CD4-positive, CD25-positive, alpha-beta regulatory T cell (primary cell): ENCODE measurements at regions not wholly inside any gene's neighbourhood (a gene's known extent, or its start where the extent isn't known, plus 50 kb on each side); places are given as distances from the start of the nearest gene placed in this dataset.

Experiments used
- ATAC-seq, 2 donors: fragments of 150-1000 bp; cut with Tn5 transposase; one replicate each; pipeline ENCODE4 v1.10.0; 2021; ENCODE audit warnings: low read depth in 2 of 2, moderate number of reproducible peaks in 2 of 2, moderate library complexity in 1 of 2
- DNase-seq, 3 donors: peaks; one replicate each; pipeline versions ENCODE4 v3.0.0 to v3.0.0-alpha.2; 2012 to 2022; ENCODE audit warnings: mixed read lengths in 1 of 3
- H3K27ac ChIP-seq: one replicate; pipeline ENCODE4 v1.7.0; 2013; ENCODE audit warnings: mild to moderate bottlenecking, low read length; ENCODE audit not compliant: insufficient read depth, poor library complexity, severe bottlenecking
- H3K27me3 ChIP-seq: one replicate; pipeline ENCODE4 v1.7.0; 2013; ENCODE audit warnings: low read length; ENCODE audit not compliant: control insufficient read depth, insufficient read depth
- H3K36me3 ChIP-seq: one replicate; pipeline ENCODE4 v1.7.0; 2013; ENCODE audit warnings: mild to moderate bottlenecking, low read length, moderate library complexity; ENCODE audit not compliant: control insufficient read depth, insufficient read depth
- H3K4me1 ChIP-seq: 2 replicates; pipeline ENCODE4 v1.7.0; 2013; ENCODE audit warnings: mild to moderate bottlenecking, low read length; ENCODE audit not compliant: insufficient read depth, control insufficient read depth, poor library complexity, severe bottlenecking
- H3K4me3 ChIP-seq: one replicate; pipeline ENCODE4 v1.7.0; 2013; ENCODE audit warnings: low read depth, mild to moderate bottlenecking, low read length, moderate library complexity
- H3K9me3 ChIP-seq, 2 experiments: 1 replicate in 1 of 2; 2 replicates in 1 of 2; pipeline ENCODE4 v1.7.0; 2013; ENCODE audit warnings: low read length in 2 of 2, mild to moderate bottlenecking in 1 of 2, moderate library complexity in 1 of 2; ENCODE audit not compliant: control insufficient read depth in 2 of 2
- H3K27ac Mint-ChIP-seq, 3 donors: one replicate each; pipeline ENCODE4 v1.8.0; 2020 to 2022; ENCODE audit warnings: mild to moderate bottlenecking in 3 of 3, mixed read lengths in 3 of 3, moderate library complexity in 2 of 3
- H3K27me3 Mint-ChIP-seq: one replicate; pipeline ENCODE4 v1.8.0; 2022; ENCODE audit warnings: mild to moderate bottlenecking, mixed read lengths
- H3K36me3 Mint-ChIP-seq: one replicate; pipeline ENCODE4 v1.8.0; 2020; ENCODE audit warnings: mixed read lengths
- H3K4me1 Mint-ChIP-seq, 4 donors: one replicate each; pipeline ENCODE4 v1.8.0; 2020 to 2022; ENCODE audit warnings: mixed read lengths in 4 of 4, mild to moderate bottlenecking in 1 of 4
- H3K4me3 Mint-ChIP-seq, 4 donors: one replicate each; pipeline ENCODE4 v1.8.0; 2020 to 2022; ENCODE audit warnings: mild to moderate bottlenecking in 4 of 4, mixed read lengths in 4 of 4, moderate library complexity in 3 of 4
- H3K9me3 Mint-ChIP-seq, 7 donors: one replicate each; pipeline ENCODE4 v1.8.0; 2020 to 2022; ENCODE audit warnings: mixed read lengths in 7 of 7, mild to moderate bottlenecking in 3 of 7, moderate library complexity in 2 of 7

- H3K27me3 ChIP-seq, result no peaks in the 10 kb centered on the region
- H3K27ac ChIP-seq, result no peak overlapping the region
- H3K4me3 ChIP-seq, result no peak overlapping the region
- H3K9me3 Mint-ChIP-seq, result peaks cover 0 to 9% (median 0%) of the 10 kb centered on the region in 7 donors
- H3K36me3 Mint-ChIP-seq, result no peaks in the 10 kb centered on the region
- ATAC-seq (no peak), DNase-seq (no peak)
- no peak overlapping the region for H3K27ac Mint-ChIP-seq
- H3K4me1 Mint-ChIP-seq, result no peaks in the 10 kb centered on the region
- no peak overlapping the region for H3K4me3 Mint-ChIP-seq
- no peaks in the 10 kb centered on the region for H3K36me3 ChIP-seq
- peaks cover 5% of the 10 kb centered on the region for H3K27me3 Mint-ChIP-seq
- no peaks in the 10 kb centered on the region for H3K4me1 ChIP-seq
- H3K9me3 ChIP-seq, result no peaks in the 10 kb centered on the region
Observed at GRCh38 chr17:33493566-33493965, 200.5 kb upstream of the ASIC2 start.

DNA sequence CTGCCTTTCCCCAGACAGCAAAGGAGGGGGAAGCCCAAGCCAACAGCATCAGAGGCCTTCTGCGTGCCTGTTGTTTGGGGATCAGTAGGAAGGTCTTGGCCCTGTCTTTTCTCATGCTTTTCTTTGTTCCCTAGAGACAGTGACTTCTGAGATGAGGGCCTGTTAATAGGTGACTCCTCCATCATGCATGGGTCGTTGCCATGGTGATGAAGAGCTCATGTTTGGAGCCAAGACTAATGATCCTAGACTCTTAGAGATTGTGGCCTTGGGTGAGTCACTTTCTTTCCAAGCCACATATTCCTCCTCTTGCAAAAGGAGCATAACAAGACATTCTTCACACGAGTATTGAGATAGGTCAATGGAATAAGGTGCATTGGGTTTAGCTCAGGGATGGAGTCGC, 201.1 kb upstream of the ASIC2 start:
- Histone ChIP-seq H3K27me3 (no peaks in the 10 kb centered on the region), H3K4me3 (no peak overlapping the region), H3K9me3 (no peaks in the 10 kb centered on the region), H3K36me3 (no peaks in the 10 kb centered on the region), H3K4me1 (no peaks in the 10 kb centered on the region), H3K27ac (no peak overlapping the region)
- Mint-ChIP-seq H3K27me3 (peaks cover 5% of the 10 kb centered on the region), H3K4me1 (no peaks in the 10 kb centered on the region), H3K9me3 (peaks cover 0 to 6% (median 0%) of the 10 kb centered on the region in 7 donors), H3K27ac (no peak overlapping the region), H3K36me3 (no peaks in the 10 kb centered on the region), H3K4me3 (no peak overlapping the region)
- ATAC-seq (no peak), DNase-seq (no peak)

- ATAC-seq, result no peak
- Mint-ChIP-seq H3K36me3 (no peaks in the 10 kb centered on the region), H3K4me3 (no peak overlapping the region), H3K9me3 (peaks cover 0 to 7% (median 0%) of the 10 kb centered on the region in 7 donors), H3K27ac (no peak overlapping the region), H3K4me1 (no peaks in the 10 kb centered on the region), H3K27me3 (no peaks in the 10 kb centered on the region)
- Histone ChIP-seq H3K36me3 (no peaks in the 10 kb centered on the region), H3K27ac (no peak overlapping the region), H3K9me3 (no peaks in the 10 kb centered on the region), H3K4me3 (no peak overlapping the region), H3K27me3 (no peaks in the 10 kb centered on the region), H3K4me1 (no peaks in the 10 kb centered on the region)
- DNase-seq, result no peak
Observed at GRCh38 chr17:33497623-33498022, 204.5 kb upstream of the ASIC2 start.

- H3K27me3 Mint-ChIP-seq, result peaks cover 4% of the 10 kb centered on the region
- Histone ChIP-seq H3K36me3 (no peaks in the 10 kb centered on the region), H3K27ac (no peak overlapping the region), H3K27me3 (no peaks in the 10 kb centered on the region), H3K4me3 (no peak overlapping the region), H3K9me3 (no peaks in the 10 kb centered on the region), H3K4me1 (no peaks in the 10 kb centered on the region)
- H3K4me1 Mint-ChIP-seq, result no peaks in the 10 kb centered on the region
- H3K4me3 Mint-ChIP-seq, result no peak overlapping the region
- ATAC-seq (no peak), DNase-seq (no peak)
- H3K27ac Mint-ChIP-seq, result no peak overlapping the region
- H3K36me3 Mint-ChIP-seq, result no peaks in the 10 kb centered on the region
- peaks cover 0 to 7% (median 0%) of the 10 kb centered on the region in 7 donors for H3K9me3 Mint-ChIP-seq
Observed at GRCh38 chr17:33498069-33498468, 205.0 kb upstream of the ASIC2 start.

DNA sequence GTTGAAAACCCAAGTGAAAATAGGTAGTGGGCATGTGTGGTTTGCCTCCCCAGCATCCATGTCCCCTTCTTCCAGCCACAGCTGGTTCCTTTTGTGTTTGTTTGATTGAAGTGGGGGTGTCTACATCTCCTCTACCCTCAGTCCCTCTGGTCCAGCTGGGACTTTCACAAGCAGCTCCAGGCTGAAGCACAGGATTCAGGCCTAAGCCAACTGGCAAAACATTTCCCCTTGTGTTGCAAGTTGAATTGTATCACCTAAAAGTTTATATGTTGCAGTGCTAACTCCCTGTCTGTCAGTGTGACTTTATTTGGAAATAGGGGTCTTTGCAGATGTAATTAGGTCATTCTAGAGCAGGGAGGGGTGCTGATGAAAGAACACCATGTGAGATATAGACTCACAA, 205.9 kb upstream of the ASIC2 start:
- Mint-ChIP-seq H3K27me3 (peaks cover 5% of the 10 kb centered on the region), H3K36me3 (no peaks in the 10 kb centered on the region), H3K4me3 (no peak overlapping the region), H3K4me1 (no peaks in the 10 kb centered on the region), H3K9me3 (peaks cover 0 to 7% (median 0%) of the 10 kb centered on the region in 7 donors), H3K27ac (no peak overlapping the region)
- no peaks in the 10 kb centered on the region for H3K9me3 ChIP-seq
- no peaks in the 10 kb centered on the region for H3K4me1 ChIP-seq
- H3K4me3 ChIP-seq, result no peak overlapping the region
- ATAC-seq (no peak), DNase-seq (no peak)
- H3K27me3 ChIP-seq, result no peaks in the 10 kb centered on the region
- H3K27ac ChIP-seq, result no peak overlapping the region
- H3K36me3 ChIP-seq, result no peaks in the 10 kb centered on the region

DNA sequence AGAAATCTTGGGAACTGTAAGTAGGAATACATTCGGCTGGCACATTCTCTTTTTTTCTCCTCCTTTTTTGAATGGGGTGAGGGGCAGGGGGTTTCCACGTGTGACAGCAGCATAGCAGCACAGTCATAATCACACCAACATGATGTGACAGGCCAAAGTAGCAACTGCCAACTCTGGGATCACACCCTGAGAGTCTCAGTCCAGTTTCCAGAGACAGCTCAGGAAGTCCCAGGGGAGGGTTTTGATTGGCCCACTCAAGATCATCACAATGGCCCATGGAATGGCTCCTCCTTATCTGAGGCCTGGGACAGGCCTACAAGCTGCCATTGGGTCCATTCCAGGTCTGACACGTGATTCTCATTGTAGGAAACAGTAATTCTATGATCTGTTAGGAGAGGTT, 207.1 kb upstream of the ASIC2 start:
- H3K9me3 Mint-ChIP-seq, result peaks cover 0 to 7% (median 0%) of the 10 kb centered on the region in 7 donors
- H3K4me1 ChIP-seq, result no peaks in the 10 kb centered on the region
- no peak overlapping the region for H3K27ac ChIP-seq
- no peaks in the 10 kb centered on the region for H3K36me3 Mint-ChIP-seq
- H3K4me3 Mint-ChIP-seq, result no peak overlapping the region
- no peak for ATAC-seq
- H3K9me3 ChIP-seq, result no peaks in the 10 kb centered on the region
- no peaks in the 10 kb centered on the region for H3K36me3 ChIP-seq
- no peak overlapping the region for H3K4me3 ChIP-seq
- peaks cover 5% of the 10 kb centered on the region for H3K27me3 Mint-ChIP-seq
- no peaks in the 10 kb centered on the region for H3K27me3 ChIP-seq
- no peak for DNase-seq
- H3K27ac Mint-ChIP-seq, result no peak overlapping the region
- H3K4me1 Mint-ChIP-seq, result no peaks in the 10 kb centered on the region

GRCh38 chr17:33501185-33501584, 208.1 kb upstream of the ASIC2 start:
- peaks cover 0 to 6% (median 0%) of the 10 kb centered on the region in 7 donors for H3K9me3 Mint-ChIP-seq
- H3K4me1 Mint-ChIP-seq, result no peaks in the 10 kb centered on the region
- no peaks in the 10 kb centered on the region for H3K36me3 Mint-ChIP-seq
- no peak overlapping the region for H3K4me3 Mint-ChIP-seq
- DNase-seq (no peak), ATAC-seq (no peak)
- H3K27me3 Mint-ChIP-seq, result peaks cover 5% of the 10 kb centered on the region
- H3K4me1 ChIP-seq, result no peaks in the 10 kb centered on the region
- no peak overlapping the region for H3K27ac Mint-ChIP-seq
- H3K27me3 ChIP-seq, result no peaks in the 10 kb centered on the region
- H3K27ac ChIP-seq, result no peak overlapping the region
- no peaks in the 10 kb centered on the region for H3K36me3 ChIP-seq
- no peaks in the 10 kb centered on the region for H3K9me3 ChIP-seq
- H3K4me3 ChIP-seq, result no peak overlapping the region

DNA sequence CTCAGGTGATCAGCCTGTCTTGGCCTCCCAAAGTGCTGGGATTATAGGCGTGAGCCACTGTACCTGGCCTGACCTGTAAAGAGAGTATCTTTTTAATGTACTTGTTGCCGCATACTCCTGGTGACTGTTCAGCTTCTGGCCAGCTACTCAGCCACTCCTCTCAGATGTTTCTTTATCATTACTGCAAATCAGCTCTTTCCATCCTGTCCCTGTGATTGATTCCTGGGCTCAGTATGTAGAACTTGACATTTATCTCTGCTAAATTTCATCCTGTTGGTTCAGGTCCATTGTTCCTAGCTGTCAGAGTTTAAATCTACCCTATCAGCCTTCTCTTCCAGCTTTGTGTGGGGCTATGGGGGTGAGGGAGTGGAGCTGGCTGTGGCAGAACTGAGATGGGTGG, 211.5 kb upstream of the ASIC2 start:
- DNase-seq (no peak), ATAC-seq (no peak)
- no peaks in the 10 kb centered on the region for H3K4me1 ChIP-seq
- no peak overlapping the region for H3K4me3 ChIP-seq
- no peak overlapping the region for H3K27ac ChIP-seq
- no peak overlapping the region for H3K4me3 Mint-ChIP-seq
- H3K27me3 ChIP-seq, result no peaks in the 10 kb centered on the region
- H3K9me3 ChIP-seq, result no peaks in the 10 kb centered on the region
- no peaks in the 10 kb centered on the region for H3K36me3 Mint-ChIP-seq
- no peaks in the 10 kb centered on the region for H3K36me3 ChIP-seq
- no peak overlapping the region for H3K27ac Mint-ChIP-seq
- no peaks in the 10 kb centered on the region for H3K4me1 Mint-ChIP-seq
- peaks cover 5% of the 10 kb centered on the region for H3K27me3 Mint-ChIP-seq
- peaks cover 0 to 9% (median 0%) of the 10 kb centered on the region in 7 donors for H3K9me3 Mint-ChIP-seq
